OCI-LY7 (cell line): ENCODE measurements at regions not wholly inside any gene's neighbourhood (a gene's known extent, or its start where the extent isn't known, plus 50 kb on each side); places are given as distances from the start of the nearest gene placed in this dataset.

Experiments
- BruUV-seq: library from RNA; stranded (reverse); fragments of 400-500 nt; replicated peaks from 2 replicates; lab custom pipeline; 2021; lab: Mats Ljungman, UMichigan
- CTCF ChIA-PET: fragments of 300-600 bp; sonication (Branson Sonifier 250); formaldehyde crosslinking; loops from one replicate; lab custom pipeline; 2022; ENCODE audit warnings: antibody characterized with exemption; ENCODE audit not compliant: unreplicated experiment; lab: Charles Lee
- POLR2A ChIA-PET: fragments of 300-600 bp; sonication (Branson Sonifier 250); formaldehyde crosslinking; loops from one replicate; lab custom pipeline; 2022; ENCODE audit warnings: antibody characterized with exemption; lab: Charles Lee
- DNase-seq: peaks from one replicate; pipeline ENCODE4 v3.0.0-alpha.2; 2015; ENCODE audit warnings: low spot score
- H2AFZ ChIP-seq: fragments of 200-600 bp; sonication (generic), shearing (Covaris generic); 2 replicates; pipeline ENCODE4 v1.6.1; 2014; ENCODE audit warnings: mild to moderate bottlenecking, antibody characterized with exemption, low read length, moderate library complexity
- H3K27ac ChIP-seq: fragments of 200-600 bp; sonication (generic); 2 replicates; pipeline ENCODE4 v1.5.1; 2014; ENCODE audit warnings: mixed run types, low read depth, mild to moderate bottlenecking, moderate library complexity, low read length, inconsistent platforms; ENCODE audit not compliant: poor library complexity, severe bottlenecking
- H3K36me3 ChIP-seq: fragments of 200-600 bp; sonication (generic); 2 replicates; pipeline ENCODE4 v1.6.1; 2014; ENCODE audit warnings: mild to moderate bottlenecking, antibody characterized with exemption, low read length, moderate library complexity, mixed read lengths; ENCODE audit not compliant: insufficient read depth
- H3K4me1 ChIP-seq: fragments of 200-600 bp; sonication (generic); 2 replicates; pipeline ENCODE4 v1.5.1; 2014; ENCODE audit warnings: mild to moderate bottlenecking, low read length; ENCODE audit not compliant: insufficient read depth, poor library complexity, severe bottlenecking
- H3K4me2 ChIP-seq: fragments of 200-600 bp; sonication (generic); 2 replicates; pipeline ENCODE4 v1.6.1; 2014; ENCODE audit warnings: mild to moderate bottlenecking, low read length
- H3K4me3 ChIP-seq: fragments of 200-600 bp; sonication (generic); 2 replicates; pipeline ENCODE4 v1.5.1; 2014; ENCODE audit warnings: mild to moderate bottlenecking, low read depth, low read length; ENCODE audit not compliant: poor library complexity, severe bottlenecking
- H3K79me2 ChIP-seq: fragments of 200-600 bp; sonication (generic); 2 replicates; pipeline ENCODE4 v1.6.1; 2016; ENCODE audit warnings: low read depth, mild to moderate bottlenecking, low read length, moderate library complexity, mixed read lengths; ENCODE audit not compliant: insufficient read depth
- H3K9me2 ChIP-seq: fragments of 200-600 bp; sonication (generic); 2 replicates; pipeline ENCODE4 v1.6.1; 2016; ENCODE audit warnings: mild to moderate bottlenecking, low read length, mixed read lengths; ENCODE audit not compliant: insufficient read depth
- H3K9me3 ChIP-seq: fragments of 200-600 bp; sonication (generic); 2 replicates; pipeline ENCODE4 v1.6.1; 2014; ENCODE audit warnings: mild to moderate bottlenecking, mixed run types, low read length, mixed read lengths
- H4K20me1 ChIP-seq: fragments of 200-600 bp; sonication (generic); 2 replicates; pipeline ENCODE4 v1.6.1; 2014; ENCODE audit warnings: mild to moderate bottlenecking, antibody characterized with exemption, low read length, moderate library complexity, mixed read lengths; ENCODE audit not compliant: insufficient read depth
- EZH2phosphoT487 ChIP-seq: fragments of 200-600 bp; sonication (generic); IDR thresholded peaks from 2 replicates; pipeline ENCODE4 v1.6.1; 2018; ENCODE audit warnings: low read depth, borderline replicate concordance, mild to moderate bottlenecking, mixed run types, antibody characterized with exemption, low read length, moderate library complexity, mixed read lengths
- intact Hi-C: fragments of 100-400 bp; cut with micrococcal nuclease; formaldehyde crosslinking; loops from one replicate; pipeline ENCODE4 v1.10.0; 2022; ENCODE audit not compliant: unreplicated experiment
- TF ChIP-seq, protein P1 (sequence below): fragments of 200-600 bp; sonication (generic); conservative IDR thresholded peaks from 2 replicates; pipeline ENCODE4 v1.5.1; 2014; ENCODE audit warnings: mild to moderate bottlenecking, antibody characterized with exemption, low read length, moderate library complexity, mixed read lengths

DNA sequence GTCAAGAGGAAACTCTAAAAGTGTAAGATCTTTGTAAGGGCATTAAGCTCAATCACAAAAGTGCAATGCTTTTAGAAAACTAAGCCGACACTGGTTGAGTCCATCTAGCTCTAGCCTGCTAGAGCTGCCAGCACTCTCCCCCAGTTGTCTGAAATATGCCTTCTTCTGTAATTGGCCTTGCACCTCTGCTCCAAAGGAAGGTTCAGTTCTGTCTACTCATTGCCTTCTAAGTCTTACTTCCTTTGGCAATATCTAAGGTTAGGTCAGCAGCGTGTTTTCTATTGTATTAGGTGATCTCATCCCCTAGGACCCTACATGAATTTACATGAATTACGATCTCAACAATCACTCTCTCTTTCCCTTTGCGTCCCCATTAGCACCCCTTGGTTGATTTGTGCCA lies 378.6 kb downstream of the CBLN4 start:
- Histone ChIP-seq H3K4me1 (no peaks in the 10 kb centered on the region), H3K36me3 (no peaks in the 10 kb centered on the region), H4K20me1 (no peaks in the 10 kb centered on the region), H3K9me3 (no peaks in the 10 kb centered on the region), H3K27ac (no peak overlapping the region), H3K79me2 (no peaks in the 10 kb centered on the region), H3K9me2 (no peaks in the 10 kb centered on the region), H3K4me3 (no peak overlapping the region), H2AFZ (no peak overlapping the region), H3K4me2 (no peak overlapping the region)
- BruUV-seq = no TSS peak
- TF ChIP-seq EZH2phosphoT487 = no peak
- TF ChIP-seq, protein P1, sequence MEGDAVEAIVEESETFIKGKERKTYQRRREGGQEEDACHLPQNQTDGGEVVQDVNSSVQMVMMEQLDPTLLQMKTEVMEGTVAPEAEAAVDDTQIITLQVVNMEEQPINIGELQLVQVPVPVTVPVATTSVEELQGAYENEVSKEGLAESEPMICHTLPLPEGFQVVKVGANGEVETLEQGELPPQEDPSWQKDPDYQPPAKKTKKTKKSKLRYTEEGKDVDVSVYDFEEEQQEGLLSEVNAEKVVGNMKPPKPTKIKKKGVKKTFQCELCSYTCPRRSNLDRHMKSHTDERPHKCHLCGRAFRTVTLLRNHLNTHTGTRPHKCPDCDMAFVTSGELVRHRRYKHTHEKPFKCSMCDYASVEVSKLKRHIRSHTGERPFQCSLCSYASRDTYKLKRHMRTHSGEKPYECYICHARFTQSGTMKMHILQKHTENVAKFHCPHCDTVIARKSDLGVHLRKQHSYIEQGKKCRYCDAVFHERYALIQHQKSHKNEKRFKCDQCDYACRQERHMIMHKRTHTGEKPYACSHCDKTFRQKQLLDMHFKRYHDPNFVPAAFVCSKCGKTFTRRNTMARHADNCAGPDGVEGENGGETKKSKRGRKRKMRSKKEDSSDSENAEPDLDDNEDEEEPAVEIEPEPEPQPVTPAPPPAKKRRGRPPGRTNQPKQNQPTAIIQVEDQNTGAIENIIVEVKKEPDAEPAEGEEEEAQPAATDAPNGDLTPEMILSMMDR = no peak
- intact Hi-C loops = no loop called here
- no peak for DNase-seq
- ChIA-PET POLR2A (interaction anchor here (0.6 to 0.9 kb wide), 2 partner anchors 14 to 18 kb away, joined by 3 read pairs; no protein-coding TSS in a partner anchor), CTCF (no interaction called here)

DNA sequence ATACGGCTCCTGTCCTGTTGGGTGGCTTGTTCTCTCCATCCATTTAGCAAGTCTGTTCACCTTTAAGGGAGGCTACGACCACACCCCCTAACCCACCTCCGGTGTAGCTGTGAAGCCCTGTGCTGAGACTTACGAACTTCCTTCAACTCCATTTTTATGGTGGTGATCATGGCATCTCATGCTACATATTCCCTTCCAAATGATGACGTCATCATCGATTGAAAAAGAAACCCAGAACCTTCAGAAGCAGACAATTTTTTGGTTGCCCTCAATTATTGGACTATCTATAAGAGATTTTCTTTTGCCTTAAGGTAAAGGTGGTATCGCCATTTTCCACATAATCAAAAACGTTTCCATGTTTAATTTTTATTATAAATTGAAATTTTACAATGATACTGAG lies 389.0 kb downstream of the CBLN4 start:
- Histone ChIP-seq H3K4me1 (no peaks in the 10 kb centered on the region), H3K4me2 (no peak overlapping the region), H3K4me3 (no peak overlapping the region), H4K20me1 (no peaks in the 10 kb centered on the region), H2AFZ (no peak overlapping the region), H3K36me3 (no peaks in the 10 kb centered on the region), H3K27ac (no peak overlapping the region), H3K9me3 (no peaks in the 10 kb centered on the region), H3K9me2 (no peaks in the 10 kb centered on the region), H3K79me2 (no peaks in the 10 kb centered on the region)
- no peak for DNase-seq
- BruUV-seq = no TSS peak
- CTCF ChIA-PET = no interaction called here
- POLR2A ChIA-PET = interaction anchor here (0.7 kb wide), 1 partner anchor 23 kb away, joined by 3 read pairs; no protein-coding TSS in a partner anchor
- TF ChIP-seq, protein P1 = no peak
- no peak for TF ChIP-seq EZH2phosphoT487
- intact Hi-C loops = no loop called here

DNA sequence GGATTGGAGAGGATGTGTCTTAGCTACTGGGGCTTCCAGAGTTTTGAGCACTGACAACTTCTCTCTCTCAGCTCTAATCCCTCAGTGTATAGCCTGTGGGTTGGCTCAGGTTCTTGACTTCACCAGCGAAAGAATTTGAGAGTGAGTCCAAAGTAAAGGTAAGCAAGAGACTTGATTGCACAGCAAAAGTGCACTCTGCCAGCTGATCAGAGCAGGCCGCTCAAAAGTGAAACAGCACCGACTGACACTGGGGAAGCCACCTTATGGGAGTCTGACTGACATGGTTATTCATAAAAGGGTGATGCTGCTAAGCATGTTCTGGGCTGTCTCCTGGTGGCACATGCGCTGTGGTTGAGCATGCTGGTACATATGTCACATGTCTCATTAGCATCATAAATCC lies 389.5 kb downstream of the CBLN4 start:
- TF ChIP-seq, protein P1 = no peak
- no peak for TF ChIP-seq EZH2phosphoT487
- Histone ChIP-seq H3K27ac (no peak overlapping the region), H3K4me2 (no peak overlapping the region), H3K79me2 (no peaks in the 10 kb centered on the region), H3K36me3 (no peaks in the 10 kb centered on the region), H3K4me3 (no peak overlapping the region), H3K4me1 (no peaks in the 10 kb centered on the region), H2AFZ (no peak overlapping the region), H3K9me2 (no peaks in the 10 kb centered on the region), H3K9me3 (no peaks in the 10 kb centered on the region), H4K20me1 (no peaks in the 10 kb centered on the region)
- POLR2A ChIA-PET = interaction anchor here (1.1 kb wide), 1 partner anchor 20 kb away, joined by 5 read pairs; no protein-coding TSS in a partner anchor
- BruUV-seq = no TSS peak
- intact Hi-C loops = no loop called here
- DNase-seq = no peak
- CTCF ChIA-PET = no interaction called here
